NCI-H446 treated with DMSO at 0.1 percent for 48 hours (cell line): ENCODE measurements at regions not wholly inside any gene's neighbourhood (a gene's known extent, or its start where the extent isn't known, plus 50 kb on each side); places are given as distances from the start of the nearest gene placed in this dataset.
A peak's percentile ranks its signal among the peaks of the same experiment; 100 is the strongest.

Experiments
- DNase-seq: peaks from one replicate; lab custom pipeline; 2025; lab: John Stamatoyannopoulos, UW

- no peak for DNase-seq
Observed at GRCh38 chr18:40939656-40940515, 1015.1 kb upstream of the PIK3C3 start.

- no peak for DNase-seq
Observed at GRCh38 chr18:40938615-40939014, 1016.4 kb upstream of the PIK3C3 start.

GRCh38 chr18:40937386-40937785 is 1017.6 kb upstream of the PIK3C3 start:
- no peak for DNase-seq

GRCh38 chr18:40935423-40935822 is 1019.6 kb upstream of the PIK3C3 start:
- no peak for DNase-seq

GRCh38 chr18:40932862-40933261 is 1022.2 kb upstream of the PIK3C3 start:
- no peak for DNase-seq

- no peak for DNase-seq
Observed at GRCh38 chr18:40930211-40930882, 1024.7 kb upstream of the PIK3C3 start.

- DNase-seq, result no peak
Observed at GRCh38 chr18:40929399-40929798, 1025.6 kb upstream of the PIK3C3 start.

GRCh38 chr18:40926679-40927078 is 1028.4 kb upstream of the PIK3C3 start:
- DNase-seq, result peak; percentile 50

- DNase-seq, result peak; percentile 80
Observed at GRCh38 chr18:40925071-40925541, 1029.9 kb upstream of the PIK3C3 start.

GRCh38 chr18:40921845-40922629 is 1033.0 kb upstream of the PIK3C3 start:
- no peak for DNase-seq

- no peak for DNase-seq
Observed at GRCh38 chr18:40917056-40917455, 1038.0 kb upstream of the PIK3C3 start.

- no peak for DNase-seq
Observed at GRCh38 chr18:40915724-40916123, 1039.3 kb upstream of the PIK3C3 start.

- no peak for DNase-seq
Observed at GRCh38 chr18:40911582-40912254, 1043.3 kb upstream of the PIK3C3 start.

GRCh38 chr18:40911041-40911440 is 1044.0 kb upstream of the PIK3C3 start:
- DNase-seq, result no peak

GRCh38 chr18:40907842-40908241 is 1047.2 kb upstream of the PIK3C3 start:
- DNase-seq, result peak; percentile 43

GRCh38 chr18:40904295-40904694 is 1050.7 kb upstream of the PIK3C3 start:
- peak; percentile 47 for DNase-seq

- peak; percentile 51 for DNase-seq
Observed at GRCh38 chr18:40902436-40902835, 1052.6 kb upstream of the PIK3C3 start.

GRCh38 chr18:40897884-40898283 is 1057.2 kb upstream of the PIK3C3 start:
- DNase-seq, result no peak

GRCh38 chr18:40883271-40883670 is 1071.8 kb upstream of the PIK3C3 start:
- no peak for DNase-seq

GRCh38 chr18:40882468-40882867 is 1072.6 kb upstream of the PIK3C3 start:
- no peak for DNase-seq

GRCh38 chr18:40878371-40878770 is 1076.7 kb upstream of the PIK3C3 start:
- no peak for DNase-seq

GRCh38 chr18:40877096-40877495 is 1077.9 kb upstream of the PIK3C3 start:
- no peak for DNase-seq
